ENCODE measurements at regions not wholly inside any gene's neighbourhood (a gene's known extent, or its start where the extent isn't known, plus 50 kb on each side); places are given as distances from the start of the nearest gene placed in this dataset.

DNA sequence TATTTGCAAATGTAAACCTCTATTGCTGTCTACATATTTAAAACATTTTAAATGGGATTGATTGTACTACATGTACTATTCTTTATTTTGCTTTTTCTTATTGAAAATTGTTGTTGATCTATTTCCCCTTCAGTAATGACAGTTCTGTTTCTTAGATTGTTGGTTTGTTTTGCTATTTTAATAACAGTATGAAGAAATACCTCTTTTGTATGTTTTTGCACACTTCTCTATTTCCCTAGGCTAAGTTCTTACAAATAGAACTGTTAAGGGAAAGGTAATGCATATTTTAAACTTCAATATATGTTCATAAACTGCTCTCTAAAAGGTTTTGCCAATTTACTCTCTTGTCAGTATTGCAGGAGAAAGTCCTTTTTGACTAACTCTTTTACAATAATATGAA, 195.0 kb upstream of the PRPS1L1 start:
- no peaks in the 10 kb centered on the region for H3K36me3 Mint-ChIP-seq

DNA sequence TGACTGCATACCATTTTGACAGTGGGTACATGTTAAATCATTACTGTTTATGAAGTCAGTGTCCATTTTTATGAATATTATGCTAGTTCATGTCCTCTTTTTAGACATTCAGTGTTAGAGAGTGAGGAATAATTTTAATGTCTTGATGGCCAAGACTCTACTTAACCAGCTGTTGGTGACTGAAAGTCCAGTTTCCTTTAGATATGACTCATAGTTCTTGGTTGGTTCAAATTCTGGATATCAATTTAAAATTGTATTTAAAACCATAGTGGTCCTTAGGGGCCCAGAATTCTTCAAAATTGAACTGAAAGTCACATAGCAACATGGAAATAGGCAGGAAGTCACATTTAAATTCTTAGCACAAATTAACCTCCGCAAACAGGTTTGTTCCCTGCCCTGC, 196.5 kb upstream of the PRPS1L1 start:
- H3K9me3 Mint-ChIP-seq: no peaks in the 10 kb centered on the region
- no peak for DNase-seq (ENCODE audit: low spot score)

More for the DNA sequence above, 195.0 kb upstream of the PRPS1L1 start:
- ATAC-seq: no peak
- DNase-seq (ENCODE audit: low spot score): no peak
- Mint-ChIP-seq H3K27ac (no peak overlapping the region), H3K4me1 (ENCODE audit: low read depth in 2 of 2) (no peaks in the 10 kb centered on the region), H3K9me3 (no peaks in the 10 kb centered on the region), H3K27me3 (peaks cover 5 to 8% of the 10 kb centered on the region in 2 donors), H3K4me3 (no peak overlapping the region)

DNA sequence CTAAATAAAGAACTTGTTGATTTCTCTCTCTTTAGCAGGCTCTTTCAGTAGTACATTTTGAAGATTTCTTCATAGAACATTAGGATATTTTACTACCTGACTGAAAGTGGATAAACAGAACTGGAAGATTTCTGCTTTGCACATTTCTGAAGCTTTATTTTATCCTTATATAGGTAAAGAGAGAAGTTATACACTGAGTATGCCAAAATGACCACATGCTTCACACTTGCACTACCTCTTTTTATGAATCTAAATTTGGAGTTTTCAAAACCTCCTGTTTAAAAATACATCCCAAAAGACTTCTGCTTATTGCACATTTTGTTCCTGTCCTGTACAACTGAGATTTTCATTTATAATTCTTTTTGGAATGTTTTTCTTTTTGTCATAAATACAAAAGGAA, 197.4 kb upstream of the PRPS1L1 start:
- DNase-seq (ENCODE audit: low spot score) (no peak), ATAC-seq (no peak)
- H3K4me1 Mint-ChIP-seq (ENCODE audit: low read depth in 2 of 2): no peaks in the 10 kb centered on the region
- H3K9me3 Mint-ChIP-seq: no peaks in the 10 kb centered on the region
- no peaks in the 10 kb centered on the region for H3K36me3 Mint-ChIP-seq
- no peak overlapping the region for H3K4me3 Mint-ChIP-seq
- H3K27me3 Mint-ChIP-seq: peaks cover 5 to 8% of the 10 kb centered on the region in 2 donors
- H3K27ac Mint-ChIP-seq: no peak overlapping the region

More for the DNA sequence above, 196.5 kb upstream of the PRPS1L1 start:
- Mint-ChIP-seq H3K36me3 (no peaks in the 10 kb centered on the region), H3K4me1 (ENCODE audit: low read depth in 2 of 2) (no peaks in the 10 kb centered on the region), H3K27ac (no peak overlapping the region), H3K4me3 (no peak overlapping the region), H3K27me3 (peaks cover 5 to 8% of the 10 kb centered on the region in 2 donors)
- ATAC-seq: no peak

DNA sequence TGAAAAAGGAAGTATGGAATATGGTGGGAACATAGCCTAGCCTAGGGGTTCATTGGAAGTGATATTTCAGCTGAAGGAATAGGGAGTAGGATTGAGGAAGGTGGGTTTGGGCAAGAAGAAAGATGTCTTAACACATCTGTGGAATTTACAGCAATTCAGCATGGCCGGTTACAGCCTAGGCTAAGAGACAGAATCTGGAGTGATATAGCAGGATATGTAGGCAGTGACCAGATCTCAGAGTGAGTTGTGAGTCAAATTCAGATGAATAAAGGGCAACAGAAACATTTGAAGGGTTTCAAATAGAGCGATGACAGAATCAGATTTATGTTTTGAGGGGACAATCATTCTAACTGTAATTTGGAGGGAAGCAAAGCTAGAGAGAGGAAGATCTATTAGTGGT, 199.0 kb upstream of the PRPS1L1 start:
- H3K36me3 Mint-ChIP-seq: no peaks in the 10 kb centered on the region
- ATAC-seq (no peak), DNase-seq (ENCODE audit: low spot score) (no peak)
- H3K4me1 Mint-ChIP-seq (ENCODE audit: low read depth in 2 of 2): no peaks in the 10 kb centered on the region
- peaks cover 5 to 8% of the 10 kb centered on the region in 2 donors for H3K27me3 Mint-ChIP-seq
- H3K9me3 Mint-ChIP-seq: no peaks in the 10 kb centered on the region
- no peak overlapping the region for H3K27ac Mint-ChIP-seq
- H3K4me3 Mint-ChIP-seq: no peak overlapping the region

DNA sequence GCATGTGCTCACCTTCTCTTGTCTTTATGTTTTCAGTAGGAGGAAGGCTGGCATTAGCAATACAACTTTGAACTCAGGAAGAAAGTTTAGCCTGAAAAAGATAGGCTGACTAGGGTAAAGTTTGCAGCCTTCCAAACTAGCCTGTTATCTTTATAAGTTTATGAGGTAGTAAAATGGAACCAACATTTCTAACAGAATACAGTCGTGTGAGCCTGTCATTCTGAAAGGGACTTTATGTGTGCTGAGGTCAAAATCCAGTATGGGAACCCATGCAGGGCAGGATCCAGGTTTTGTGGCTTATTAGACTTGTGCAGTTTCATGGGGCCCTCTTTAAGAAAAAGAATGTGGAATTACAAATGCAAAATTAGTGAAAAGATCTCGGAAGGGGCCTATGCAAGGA, 201.0 kb upstream of the PRPS1L1 start:
- Mint-ChIP-seq H3K4me3 (no peak overlapping the region), H3K9me3 (no peaks in the 10 kb centered on the region), H3K27ac (no peak overlapping the region), H3K27me3 (peaks cover 5 to 8% of the 10 kb centered on the region in 2 donors), H3K4me1 (ENCODE audit: low read depth in 2 of 2) (no peaks in the 10 kb centered on the region), H3K36me3 (no peaks in the 10 kb centered on the region)
- no peak for DNase-seq (ENCODE audit: low spot score)
- ATAC-seq: no peak

DNA sequence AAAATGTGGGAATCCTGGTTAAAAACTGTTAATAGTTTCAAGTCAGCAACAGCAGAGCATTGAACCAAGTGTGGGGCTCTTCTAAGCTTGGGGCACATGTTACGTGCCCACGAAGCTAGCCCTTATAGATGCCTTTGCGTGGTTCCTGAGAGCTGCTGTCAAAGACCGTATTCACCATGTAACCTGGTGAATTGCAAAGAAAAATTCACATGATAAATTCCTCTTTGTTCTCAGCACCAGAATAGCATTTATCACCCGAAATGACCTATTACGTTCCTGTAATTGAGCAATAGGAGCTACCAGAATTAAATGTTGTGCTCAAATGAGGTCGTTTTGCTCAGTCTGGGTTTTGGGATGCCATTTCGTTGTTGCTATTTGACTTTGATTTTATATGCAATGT, 202.6 kb upstream of the PRPS1L1 start:
- no peaks in the 10 kb centered on the region for H3K9me3 Mint-ChIP-seq
- no peak for DNase-seq (ENCODE audit: low spot score)
- H3K27ac Mint-ChIP-seq: no peak overlapping the region
- H3K36me3 Mint-ChIP-seq: no peaks in the 10 kb centered on the region
- no peak for ATAC-seq
- H3K4me3 Mint-ChIP-seq: no peak overlapping the region
- no peaks in the 10 kb centered on the region for H3K4me1 Mint-ChIP-seq (ENCODE audit: low read depth in 2 of 2)
- peaks cover 8% of the 10 kb centered on the region in 2 donors for H3K27me3 Mint-ChIP-seq

DNA sequence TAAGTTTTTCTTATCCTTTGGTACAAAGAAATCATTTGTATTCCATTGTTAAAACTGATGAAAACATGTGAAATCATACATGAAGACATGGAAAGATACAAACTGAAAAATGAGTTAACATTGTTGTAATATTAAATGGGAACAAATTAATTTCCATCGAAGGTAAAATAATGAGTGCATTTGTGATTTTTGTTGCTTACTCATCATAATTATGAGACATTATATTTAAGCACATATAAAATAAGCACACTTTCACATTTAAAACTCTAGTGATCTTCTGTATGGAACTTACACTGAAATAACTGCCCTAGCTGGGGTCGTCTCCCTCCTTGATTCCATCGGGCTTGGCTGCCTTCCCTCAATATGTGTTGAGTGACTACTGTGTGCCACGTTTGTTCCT, 204.2 kb upstream of the PRPS1L1 start:
- H3K27me3 Mint-ChIP-seq: peaks cover 0 to 2% of the 10 kb centered on the region in 2 donors
- ATAC-seq: no peak

DNA sequence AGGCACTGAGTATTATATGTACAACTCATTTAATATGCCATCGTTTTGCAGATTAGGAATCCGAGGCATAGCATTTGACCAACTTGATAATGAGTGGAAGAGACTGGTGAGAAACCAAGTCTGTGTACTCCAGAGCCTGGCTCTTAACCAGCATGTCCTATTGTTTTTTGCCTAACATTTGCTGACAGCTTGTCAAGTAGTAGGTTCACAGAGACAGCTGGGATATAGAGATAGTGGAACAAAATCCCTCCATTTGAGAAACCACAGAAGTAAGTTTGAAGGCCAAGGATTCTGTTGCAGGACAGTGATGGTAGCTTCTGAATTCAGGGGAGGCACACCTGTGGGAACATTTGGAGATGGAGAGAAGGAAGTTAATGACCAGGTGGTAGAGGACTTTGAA, 206.9 kb upstream of the PRPS1L1 start:
- no peak for DNase-seq (ENCODE audit: low spot score)
- Mint-ChIP-seq H3K9me3 (no peaks in the 10 kb centered on the region), H3K27ac (no peak overlapping the region), H3K27me3 (peaks cover 0 to 6% of the 10 kb centered on the region in 2 donors), H3K36me3 (no peaks in the 10 kb centered on the region), H3K4me1 (ENCODE audit: low read depth in 2 of 2) (peaks cover 0 to 5% of the 10 kb centered on the region in 2 donors), H3K4me3 (no peak overlapping the region)
- ATAC-seq: no peak

More for the DNA sequence above, 204.2 kb upstream of the PRPS1L1 start:
- DNase-seq (ENCODE audit: low spot score): no peak
- Mint-ChIP-seq H3K36me3 (no peaks in the 10 kb centered on the region), H3K9me3 (no peaks in the 10 kb centered on the region), H3K27ac (no peak overlapping the region), H3K4me1 (ENCODE audit: low read depth in 2 of 2) (no peaks in the 10 kb centered on the region), H3K4me3 (no peak overlapping the region)

DNA sequence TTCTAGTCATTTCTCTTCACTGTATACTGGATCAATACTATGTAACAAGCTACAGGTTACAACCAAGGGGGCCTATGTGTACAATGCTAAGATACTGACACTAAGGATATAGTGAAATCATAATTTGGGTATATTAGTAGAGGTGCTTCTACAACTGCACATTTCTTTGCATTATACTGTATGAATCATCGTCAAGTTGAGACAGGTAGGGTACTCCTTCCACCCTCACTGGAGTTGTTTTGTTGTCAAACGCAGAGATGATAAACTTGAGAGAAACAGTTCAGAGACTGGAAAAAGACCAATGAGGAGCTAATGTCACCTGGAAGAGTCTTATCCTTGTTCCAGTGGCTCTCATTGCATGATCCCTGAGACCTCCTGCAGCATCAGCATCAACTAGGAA, 208.2 kb upstream of the PRPS1L1 start:
- Mint-ChIP-seq H3K9me3 (no peaks in the 10 kb centered on the region), H3K4me1 (ENCODE audit: low read depth in 2 of 2) (peaks cover 0 to 5% of the 10 kb centered on the region in 2 donors), H3K27me3 (peaks cover 0 to 6% of the 10 kb centered on the region in 2 donors), H3K4me3 (no peak overlapping the region), H3K27ac (no peak overlapping the region), H3K36me3 (no peaks in the 10 kb centered on the region)
- ATAC-seq (no peak), DNase-seq (ENCODE audit: low spot score) (no peak)

DNA sequence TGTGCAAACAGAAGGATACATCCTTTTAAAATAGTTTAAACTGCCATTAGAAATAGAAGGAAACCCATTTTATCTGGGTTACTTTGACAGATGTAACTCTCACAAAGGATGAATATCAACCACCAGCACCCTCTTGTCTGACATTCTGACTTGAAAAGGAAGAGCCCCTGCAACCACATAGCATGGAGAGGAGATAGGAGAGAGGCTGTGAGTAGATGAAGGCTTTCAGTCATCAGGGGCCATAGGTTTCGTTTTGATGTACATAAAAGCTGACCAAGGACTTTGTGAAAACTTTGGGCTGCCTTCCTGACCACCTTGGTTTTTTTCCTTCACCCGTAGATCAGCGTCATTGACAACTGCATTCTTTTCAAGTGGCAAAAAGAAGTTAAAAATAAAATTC, 211.6 kb upstream of the PRPS1L1 start:
- no peak overlapping the region for H3K4me3 Mint-ChIP-seq

DNA sequence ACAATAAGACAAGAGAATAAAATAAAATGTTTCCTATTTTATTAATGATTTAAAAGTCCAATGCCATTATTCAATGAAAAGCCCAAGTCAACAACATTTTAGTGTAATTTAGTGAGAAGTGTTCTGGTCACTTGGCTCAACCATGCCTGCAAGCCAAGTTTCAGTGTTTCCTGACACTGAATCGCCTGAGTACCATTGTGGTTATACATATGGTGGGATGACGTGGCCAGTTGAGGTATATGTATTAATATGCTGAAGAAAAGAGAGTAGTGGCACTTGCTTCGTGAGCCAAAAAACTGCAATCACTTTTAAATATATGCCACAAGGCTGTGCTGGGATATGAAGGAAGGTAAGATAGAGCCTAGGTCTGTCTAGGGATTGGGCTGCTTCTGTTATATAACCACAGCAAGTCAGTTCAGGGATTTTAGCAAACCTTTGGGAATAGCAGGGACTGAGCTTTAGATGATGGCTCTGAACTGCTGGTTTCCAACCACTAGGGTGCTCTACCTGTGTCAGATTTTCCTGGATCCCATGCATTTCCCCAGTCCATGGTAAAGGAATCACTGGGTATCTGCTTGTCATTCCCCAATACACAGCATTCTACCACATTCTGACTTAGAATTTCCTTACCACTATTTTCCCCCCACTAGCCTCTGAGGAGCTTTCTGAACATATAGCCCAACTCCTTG, 214.0 kb upstream of the PRPS1L1 start:
- H3K9me3 Mint-ChIP-seq: peaks cover 3% of the 10 kb centered on the region
- ATAC-seq: peak; percentile 69

More for the DNA sequence above, 211.6 kb upstream of the PRPS1L1 start:
- ATAC-seq (peak in 1 of 2 donors; percentile 63), DNase-seq (ENCODE audit: low spot score) (no peak)
- no peaks in the 10 kb centered on the region for H3K9me3 Mint-ChIP-seq
- H3K36me3 Mint-ChIP-seq: no peaks in the 10 kb centered on the region
- H3K4me1 Mint-ChIP-seq (ENCODE audit: low read depth in 2 of 2): peaks cover 0 to 10% of the 10 kb centered on the region in 2 donors
- no peak overlapping the region for H3K27ac Mint-ChIP-seq
- H3K27me3 Mint-ChIP-seq: peaks cover 0 to 9% of the 10 kb centered on the region in 2 donors

DNA sequence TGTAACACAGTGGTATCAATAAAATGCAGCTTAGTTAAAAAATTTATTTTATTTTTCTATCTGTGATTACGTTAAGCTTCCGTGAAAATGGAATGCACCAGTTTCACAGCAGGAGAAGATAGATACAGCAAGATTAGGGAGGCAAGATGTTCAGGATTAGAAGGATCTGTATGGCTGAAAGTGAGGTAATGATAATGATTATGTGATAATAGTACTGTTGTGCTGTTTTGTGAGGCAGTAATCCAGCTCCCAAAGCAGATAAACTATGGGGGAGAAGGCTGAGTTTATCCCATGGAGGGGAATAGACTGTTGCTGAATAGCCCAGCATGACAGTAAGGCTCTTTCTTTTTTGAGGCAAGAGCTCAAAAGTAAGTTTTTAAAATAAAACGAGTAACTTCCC, 216.1 kb upstream of the PRPS1L1 start:
- H3K9me3 Mint-ChIP-seq: peaks cover 10% of the 10 kb centered on the region
- peaks cover 0 to 13% of the 10 kb centered on the region in 2 donors for H3K27me3 Mint-ChIP-seq
- H3K27ac Mint-ChIP-seq: no peak overlapping the region

More for the DNA sequence above, 214.0 kb upstream of the PRPS1L1 start:
- no peak overlapping the region for H3K27ac Mint-ChIP-seq
- no peak overlapping the region for H3K4me3 Mint-ChIP-seq
- H3K27me3 Mint-ChIP-seq: peaks cover 0 to 7% of the 10 kb centered on the region in 2 donors
- H3K4me1 Mint-ChIP-seq (ENCODE audit: low read depth in 2 of 2): peaks cover 0 to 10% of the 10 kb centered on the region in 2 donors
- H3K36me3 Mint-ChIP-seq: peaks cover 2% of the 10 kb centered on the region
- DNase-seq (ENCODE audit: low spot score): no peak

DNA sequence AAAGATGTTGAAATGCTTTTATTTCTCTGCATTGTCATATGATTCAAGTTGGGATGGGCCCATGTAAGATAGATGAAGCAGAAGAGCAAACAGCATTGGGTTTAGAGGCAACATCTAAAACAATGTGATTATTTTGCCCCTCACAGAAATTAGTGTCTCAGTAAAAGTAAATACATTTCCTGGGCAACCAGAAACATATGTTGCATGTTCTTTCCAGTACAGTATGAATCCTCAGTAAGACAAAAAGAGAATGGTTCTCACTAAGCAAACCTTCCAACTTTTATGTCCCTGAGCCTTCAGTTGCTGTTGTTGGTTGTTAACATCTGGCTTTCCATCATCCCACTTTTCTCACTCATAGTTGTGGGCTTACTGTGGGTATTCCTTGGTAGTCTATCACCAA, 222.5 kb upstream of the PRPS1L1 start:
- Mint-ChIP-seq H3K36me3 (peaks cover 27% of the 10 kb centered on the region), H3K27ac (no peak overlapping the region), H3K9me3 (peaks cover 15% of the 10 kb centered on the region), H3K27me3 (peaks cover 0 to 6% of the 10 kb centered on the region in 2 donors), H3K4me3 (no peak overlapping the region), H3K4me1 (ENCODE audit: low read depth in 2 of 2) (no peaks in the 10 kb centered on the region)
- no peak for ATAC-seq
- no peak for DNase-seq (ENCODE audit: low spot score)

More for the DNA sequence above, 216.1 kb upstream of the PRPS1L1 start:
- H3K4me1 Mint-ChIP-seq (ENCODE audit: low read depth in 2 of 2): peaks cover 0 to 10% of the 10 kb centered on the region in 2 donors
- no peak overlapping the region for H3K4me3 Mint-ChIP-seq
- DNase-seq (ENCODE audit: low spot score) (no peak), ATAC-seq (no peak)
- peaks cover 10% of the 10 kb centered on the region for H3K36me3 Mint-ChIP-seq

DNA sequence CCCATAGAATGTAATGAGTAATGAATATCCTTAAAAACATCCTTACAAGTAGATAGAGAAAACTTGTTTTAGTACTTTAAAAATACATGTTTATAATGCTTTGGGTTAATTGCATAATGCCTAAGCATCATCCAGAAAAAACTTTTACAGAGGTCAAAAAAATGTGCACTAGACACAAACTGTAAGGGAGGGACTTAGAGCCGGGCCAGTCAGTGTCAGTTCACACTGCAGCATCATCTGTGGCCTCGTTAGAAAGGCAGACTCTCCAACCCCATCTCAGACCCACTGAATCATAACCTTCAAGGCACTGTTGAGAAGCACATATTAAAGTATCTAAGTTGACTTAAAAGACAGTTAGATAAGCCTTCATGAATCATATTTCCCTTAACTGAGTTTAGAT, 230.1 kb upstream of the PRPS1L1 start:
- no peak for DNase-seq (ENCODE audit: low spot score)
- no peak for ATAC-seq
- Mint-ChIP-seq H3K4me1 (ENCODE audit: low read depth in 2 of 2) (no peaks in the 10 kb centered on the region), H3K9me3 (peaks cover 8% of the 10 kb centered on the region), H3K27me3 (no peaks in the 10 kb centered on the region), H3K36me3 (peaks cover 17% of the 10 kb centered on the region), H3K4me3 (no peak overlapping the region), H3K27ac (no peak overlapping the region)

DNA sequence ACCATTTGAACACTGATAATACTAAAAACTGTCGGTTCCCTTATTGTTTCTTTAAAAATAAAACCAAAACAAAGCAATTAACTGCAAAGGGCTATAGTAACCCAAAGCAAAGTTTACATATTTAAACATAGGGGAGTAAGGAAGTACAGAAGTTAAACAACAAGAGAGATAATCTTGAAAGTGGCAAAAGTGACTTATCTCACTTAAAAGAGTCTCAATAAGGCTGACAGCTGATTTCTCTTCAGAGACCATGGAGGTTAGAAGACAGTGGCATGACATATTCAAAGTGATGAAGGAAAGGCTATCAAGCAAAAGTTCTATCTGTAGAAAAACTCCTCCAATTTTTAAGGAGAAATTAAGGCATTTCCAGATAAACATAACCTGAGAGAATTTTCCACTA, 233.5 kb upstream of the HDAC9 start:
- Mint-ChIP-seq H3K27me3 (no peaks in the 10 kb centered on the region), H3K9me3 (peaks cover 6% of the 10 kb centered on the region), H3K4me3 (no peak overlapping the region), H3K4me1 (ENCODE audit: low read depth in 2 of 2) (no peaks in the 10 kb centered on the region), H3K27ac (no peak overlapping the region), H3K36me3 (peaks cover 13% of the 10 kb centered on the region)
- DNase-seq (ENCODE audit: low spot score): no peak
- no peak for ATAC-seq
